MM.1S (cell line): ENCODE measurements at regions not wholly inside any gene's neighbourhood (a gene's known extent, or its start where the extent isn't known, plus 50 kb on each side); places are given as distances from the start of the nearest gene placed in this dataset.
"Not testable (repeated sequence)": the region's sequence is repeated elsewhere in the genome, so short reads cannot be mapped to it uniquely, and the experiment has no call there.

Experiments
- DNase-seq: peaks from one replicate; pipeline ENCODE4 v3.0.0-alpha.2; 2015
- H2AFZ ChIP-seq: fragments of 300-600 bp; sonication (generic); 2 replicates; pipeline ENCODE4 v1.6.0; 2016; ENCODE audit warnings: antibody characterized with exemption, low read length
- H3F3A ChIP-seq: fragments of 300-600 bp; sonication (generic); 2 replicates; pipeline ENCODE4 v1.6.1; 2016; ENCODE audit warnings: mild to moderate bottlenecking, antibody characterized with exemption, low read length, moderate library complexity, mixed read lengths; ENCODE audit not compliant: insufficient read depth
- H3K27ac ChIP-seq: fragments of 300-600 bp; sonication (generic); 2 replicates; pipeline ENCODE4 v1.5.1; 2016; ENCODE audit warnings: mild to moderate bottlenecking, low read length
- H3K27me3 ChIP-seq: fragments of 300-600 bp; sonication (generic); replicated peaks from 2 replicates; pipeline ENCODE4 v1.6.0; 2016; ENCODE audit warnings: low read length; ENCODE audit not compliant: insufficient read depth
- H3K36me3 ChIP-seq: fragments of 300-600 bp; sonication (generic); replicated peaks from 2 replicates; pipeline ENCODE4 v1.6.1; 2016; ENCODE audit warnings: mild to moderate bottlenecking, low read length, mixed read lengths; ENCODE audit not compliant: insufficient read depth
- H3K4me1 ChIP-seq: fragments of 300-600 bp; sonication (generic); 2 replicates; pipeline ENCODE4 v1.6.1; 2016; ENCODE audit warnings: low read length, mixed read lengths
- H3K4me2 ChIP-seq: fragments of 300-600 bp; sonication (generic); 2 replicates; pipeline ENCODE4 v1.6.0; 2016; ENCODE audit warnings: low read depth, low read length
- H3K4me3 ChIP-seq: fragments of 300-600 bp; sonication (generic); 2 replicates; pipeline ENCODE4 v1.5.1; 2016; ENCODE audit warnings: low read length, mixed read lengths
- H3K79me2 ChIP-seq: fragments of 300-600 bp; sonication (generic); 2 replicates; pipeline ENCODE4 v1.6.1; 2016; ENCODE audit warnings: mixed run types, low read length, mixed read lengths
- H3K9ac ChIP-seq: fragments of 300-600 bp; sonication (generic); 2 replicates; pipeline ENCODE4 v1.6.1; 2016; ENCODE audit warnings: low read length, mixed read lengths
- H3K9me2 ChIP-seq: fragments of 300-600 bp; sonication (generic); replicated peaks from 2 replicates; pipeline ENCODE4 v1.6.1; 2016; ENCODE audit warnings: mild to moderate bottlenecking, low read length, mixed read lengths; ENCODE audit not compliant: insufficient read depth
- H3K9me3 ChIP-seq: fragments of 300-600 bp; sonication (generic); replicated peaks from 2 replicates; pipeline ENCODE4 v1.6.1; 2016; ENCODE audit warnings: mild to moderate bottlenecking, low read length, mixed read lengths; ENCODE audit not compliant: insufficient read depth
- H4K20me1 ChIP-seq: fragments of 300-600 bp; sonication (generic); 2 replicates; pipeline ENCODE4 v1.6.1; 2016; ENCODE audit warnings: mild to moderate bottlenecking, low read length, moderate library complexity, mixed read lengths; ENCODE audit not compliant: insufficient read depth
- EZH2 ChIP-seq: fragments of 300-600 bp; sonication (generic); optimal IDR thresholded peaks from 2 replicates; pipeline ENCODE3; 2017; ENCODE audit warnings: low read depth, mild to moderate bottlenecking, antibody characterized with exemption, low read length, mixed read lengths
- EZH2phosphoT487 ChIP-seq: fragments of 300-600 bp; sonication (generic); IDR thresholded peaks from 2 replicates; pipeline ENCODE4 v1.6.1; 2018; ENCODE audit warnings: antibody characterized with exemption, low read length
- TF ChIP-seq, protein P1 (sequence below): fragments of 300-600 bp; sonication (generic); IDR thresholded peaks from 2 replicates; pipeline ENCODE4 v1.5.1; 2016; ENCODE audit warnings: antibody characterized with exemption, low read length, mixed read lengths

GRCh38 chr7:104272767-104273384, 55.5 kb upstream of the LHFPL3 start:
- H3K9me2 ChIP-seq: no peaks in the 10 kb centered on the region
- no peak overlapping the region for H3K4me2 ChIP-seq
- no peaks in the 10 kb centered on the region for H4K20me1 ChIP-seq
- no peaks in the 10 kb centered on the region for H3K36me3 ChIP-seq
- DNase-seq: peak; percentile 54
- H3K27me3 ChIP-seq: no peaks in the 10 kb centered on the region
- H3K4me1 ChIP-seq: no peaks in the 10 kb centered on the region
- H3K27ac ChIP-seq: no peak overlapping the region
- H3K79me2 ChIP-seq: no peaks in the 10 kb centered on the region
- no peaks in the 10 kb centered on the region for H3F3A ChIP-seq
- H3K9ac ChIP-seq: no peak overlapping the region
- H2AFZ ChIP-seq: no peak overlapping the region
- H3K9me3 ChIP-seq: no peaks in the 10 kb centered on the region
- no peak overlapping the region for H3K4me3 ChIP-seq
- TF ChIP-seq, protein P1, sequence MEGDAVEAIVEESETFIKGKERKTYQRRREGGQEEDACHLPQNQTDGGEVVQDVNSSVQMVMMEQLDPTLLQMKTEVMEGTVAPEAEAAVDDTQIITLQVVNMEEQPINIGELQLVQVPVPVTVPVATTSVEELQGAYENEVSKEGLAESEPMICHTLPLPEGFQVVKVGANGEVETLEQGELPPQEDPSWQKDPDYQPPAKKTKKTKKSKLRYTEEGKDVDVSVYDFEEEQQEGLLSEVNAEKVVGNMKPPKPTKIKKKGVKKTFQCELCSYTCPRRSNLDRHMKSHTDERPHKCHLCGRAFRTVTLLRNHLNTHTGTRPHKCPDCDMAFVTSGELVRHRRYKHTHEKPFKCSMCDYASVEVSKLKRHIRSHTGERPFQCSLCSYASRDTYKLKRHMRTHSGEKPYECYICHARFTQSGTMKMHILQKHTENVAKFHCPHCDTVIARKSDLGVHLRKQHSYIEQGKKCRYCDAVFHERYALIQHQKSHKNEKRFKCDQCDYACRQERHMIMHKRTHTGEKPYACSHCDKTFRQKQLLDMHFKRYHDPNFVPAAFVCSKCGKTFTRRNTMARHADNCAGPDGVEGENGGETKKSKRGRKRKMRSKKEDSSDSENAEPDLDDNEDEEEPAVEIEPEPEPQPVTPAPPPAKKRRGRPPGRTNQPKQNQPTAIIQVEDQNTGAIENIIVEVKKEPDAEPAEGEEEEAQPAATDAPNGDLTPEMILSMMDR: peak; percentile 73
- TF ChIP-seq EZH2phosphoT487 (no peak), EZH2 (no peak)

DNA sequence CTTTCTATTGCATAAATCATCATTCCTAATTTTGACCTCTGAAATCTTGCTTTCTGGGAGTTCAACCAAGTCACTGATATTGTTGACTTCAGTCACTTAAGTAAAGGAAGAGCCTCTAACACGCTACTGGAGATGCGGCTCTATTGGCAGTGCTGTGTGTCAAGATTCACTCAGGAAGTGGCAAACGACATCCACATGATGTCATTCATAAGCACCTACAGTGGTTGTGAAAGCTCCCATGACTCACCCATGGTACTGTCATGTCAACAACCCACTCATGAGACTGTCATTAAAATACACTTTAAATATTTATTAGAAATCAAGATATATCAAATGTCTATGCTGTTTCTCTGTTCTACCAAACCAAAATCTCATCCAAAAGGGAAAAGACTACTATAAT, 52.5 kb upstream of the LHFPL3 start:
- Histone ChIP-seq H3K4me2 (no peak overlapping the region), H3K36me3 (no peaks in the 10 kb centered on the region), H3K4me3 (no peak overlapping the region), H2AFZ (no peak overlapping the region), H3K9me3 (no peaks in the 10 kb centered on the region), H4K20me1 (no peaks in the 10 kb centered on the region), H3K9ac (no peak overlapping the region), H3K9me2 (no peaks in the 10 kb centered on the region), H3K27me3 (no peaks in the 10 kb centered on the region), H3K79me2 (no peaks in the 10 kb centered on the region), H3K27ac (no peak overlapping the region), H3K4me1 (no peaks in the 10 kb centered on the region), H3F3A (no peaks in the 10 kb centered on the region)
- TF ChIP-seq, protein P1: no peak
- TF ChIP-seq EZH2phosphoT487: no peak
- no peak for TF ChIP-seq EZH2
- DNase-seq: no peak

- not testable (repeated sequence) for H3K27ac ChIP-seq, H3K9me2 ChIP-seq, H3K79me2 ChIP-seq, H3K4me2 ChIP-seq, H3K9me3 ChIP-seq, H2AFZ ChIP-seq, H3F3A ChIP-seq, H3K27me3 ChIP-seq, H3K4me1 ChIP-seq, H4K20me1 ChIP-seq, H3K9ac ChIP-seq, H3K36me3 ChIP-seq, H3K4me3 ChIP-seq, DNase-seq
Measured at GRCh38 chr7:104276730-104277129, 51.7 kb upstream of the LHFPL3 start.
